ENCODE measurements at regions not wholly inside any gene's neighbourhood (a gene's known extent, or its start where the extent isn't known, plus 50 kb on each side); places are given as distances from the start of the nearest gene placed in this dataset.

DNA sequence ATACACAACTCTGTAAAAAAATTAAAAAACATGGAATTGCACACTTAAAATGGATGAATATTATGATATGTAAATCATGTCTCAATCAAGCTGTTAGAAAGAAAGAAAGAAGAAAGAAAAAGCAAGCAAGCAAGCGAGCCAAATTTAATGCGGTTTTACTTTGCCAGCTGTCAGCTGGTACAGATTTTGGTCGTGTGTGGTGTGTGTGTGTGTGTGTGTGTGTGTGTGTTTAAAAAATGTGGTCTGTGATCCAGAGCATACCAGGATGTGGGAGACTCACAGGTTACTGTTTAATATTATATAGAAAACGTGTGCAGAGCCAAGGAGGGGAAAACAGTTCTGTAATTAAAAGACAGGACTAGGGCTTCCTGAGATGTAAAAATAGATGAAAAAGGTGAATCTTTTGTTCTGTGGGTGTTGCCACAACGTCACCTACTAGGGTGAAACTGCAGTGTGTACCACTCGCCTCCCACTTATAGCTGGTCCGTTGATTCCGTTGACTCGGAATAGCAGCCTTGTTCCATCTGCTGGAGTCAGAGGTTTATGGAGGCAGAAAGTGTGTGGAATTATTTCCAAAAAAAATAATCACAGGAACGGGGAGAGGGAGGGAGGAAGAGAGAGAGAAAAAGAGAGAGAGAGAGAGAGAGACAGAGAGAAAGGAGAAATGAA is 197.7 kb downstream of the BCAS1 start (continued):
- TF ChIP-seq RCOR1 (IDR thresholded peaks at IDR 0.05; ENCODE audit: insufficient replicate concordance, low read length) = no peak

DNA sequence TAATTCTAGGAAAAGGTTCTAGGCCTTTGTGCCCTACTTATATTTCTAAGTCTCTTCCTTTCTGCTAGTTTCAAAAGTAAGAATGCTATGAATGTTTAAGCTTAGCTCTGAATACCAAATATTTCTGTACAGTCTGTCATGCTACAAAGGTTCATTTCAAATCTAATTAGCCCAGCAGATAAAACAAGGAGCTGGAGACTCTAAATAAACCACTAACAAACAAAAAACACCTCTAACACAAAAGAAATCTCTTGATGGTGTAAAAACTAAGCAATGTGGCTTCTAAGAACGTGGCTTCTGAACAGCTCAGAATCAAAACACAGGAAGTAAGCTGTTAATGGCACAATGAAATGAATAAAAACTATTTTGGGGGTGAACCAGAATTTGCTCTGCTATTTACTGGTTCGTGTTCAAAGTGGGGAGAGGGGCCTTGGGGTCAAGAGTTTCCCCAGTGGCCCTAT is 198.3 kb downstream of the BCAS1 start:
- Histone ChIP-seq H3K4me2 (ENCODE audit: low read depth, low read length) (peak overlapping the region; percentile 17; the same call in 1 of the 2 replicates), H2BK5ac (ENCODE audit: low read depth, low read length, poor library complexity, severe bottlenecking) (peak overlapping the region; percentile 84), H2BK120ac (ENCODE audit: low read depth, low read length) (peak overlapping the region; percentile 87), H3K4me3 (ENCODE audit: insufficient read depth, low read depth, low read length) (no peak overlapping the region), H2AK9ac (replicated peaks; ENCODE audit: low read depth, low read length, poor library complexity) (no peak overlapping the region), H3K79me1 (ENCODE audit: low read depth in 1 of 2, low read length in 2 of 2) (peaks cover 0 to 11% of the 10 kb centered on the region in 2 experiments; a peak in 2 of 4 replicates), H3K4me1 (ENCODE audit: control insufficient read depth, insufficient read depth, low read length) (peaks cover 16% of the 10 kb centered on the region), H4K91ac (ENCODE audit: insufficient read depth, low read depth, low read length) (no peak overlapping the region; the same call in 1 of the 2 replicates), H4K8ac (ENCODE audit: low read depth in 2 of 2, low read length in 2 of 2) (peak overlapping the region; percentile 4 to 67; a peak in 3 of 4 replicates), H3K56ac (ENCODE audit: extremely low read depth, insufficient read depth, low read length) (no peak overlapping the region), H3K36me3 (ENCODE audit: control insufficient read depth, insufficient read depth, low read length) (no peaks in the 10 kb centered on the region), H4K20me1 (ENCODE audit: insufficient read depth, low read length) (no peaks in the 10 kb centered on the region), H3K9ac (ENCODE audit: low read depth, low read length) (no peak overlapping the region; the same call in 1 of the 2 replicates), H2AK5ac (ENCODE audit: low read depth, low read length) (no peak overlapping the region), H3K27me3 (ENCODE audit: control insufficient read depth, insufficient read depth, low read length) (no peaks in the 10 kb centered on the region), H3K9me1 (ENCODE audit: insufficient read depth, low read length) (peaks cover 2% of the 10 kb centered on the region), H2BK20ac (ENCODE audit: low read depth, low read length) (peak overlapping the region; percentile 81), H4K5ac (ENCODE audit: low read depth, low read length) (peak overlapping the region; percentile 64; the same call in 1 of the 2 replicates), H2BK15ac (ENCODE audit: low read depth, low read length) (peak overlapping the region; percentile 15; the same call in 1 of the 3 replicates), H2AFZ (replicated peaks; ENCODE audit: low read length, poor library complexity) (no peak overlapping the region), H3K23ac (ENCODE audit: low read depth, low read length) (peak overlapping the region; percentile 54; the same call in 1 of the 2 replicates), H3K9me3 (ENCODE audit: control insufficient read depth, insufficient read depth, low read length) (no peaks in the 10 kb centered on the region), H3K14ac (replicated peaks; ENCODE audit: low read depth, low read length) (peak overlapping the region; percentile 83), H3K4ac (ENCODE audit: low read depth, low read length) (peak overlapping the region; percentile 60; the same call in 1 of the 2 replicates), H3K18ac (ENCODE audit: low read depth, low read length) (peak overlapping the region; percentile 45), H3K27ac (ENCODE audit: insufficient read depth, low read length) (no peak overlapping the region)
- intact Hi-C loops (cut with micrococcal nuclease) = no loop called here
- in situ Hi-C loops (cut with MboI; ENCODE audit: low sequenced_read_pairs) = no loop called here
- DNase-seq = no peak
- dilution Hi-C loops (cut with HindIII; ENCODE audit: low sequenced_read_pairs, unreplicated experiment) = no loop called here
- BruUV-seq (replicated peaks) = no TSS peak
- ChIA-PET POLR2A (ENCODE audit: unreplicated experiment) (no interaction called here), CTCF (interaction anchor here (0.5 to 1.2 kb wide), 4 partner anchors 13 to 263 kb away, joined by 3 to 4 read pairs (median 3); no protein-coding TSS in a partner anchor)
- peak; percentile 60 for ATAC-seq (ENCODE audit: low read depth)
- WGBS, 2 experiments (ENCODE audit: extremely low coverage in 2 of 2, insufficient read length in 1 of 2) = no CpG with 5 or more reads among the region's 2 CpGs
- TF ChIP-seq BHLHE40 (IDR thresholded peaks at IDR 0.05; ENCODE audit: low read depth, low read length) = no peak
- no peak for TF ChIP-seq MXI1 (IDR thresholded peaks at IDR 0.05; ENCODE audit: borderline replicate concordance, low read depth, low read length)
- TF ChIP-seq SMC3 (IDR thresholded peaks at IDR 0.05; ENCODE audit: low read depth, low read length) = no peak
- no peak for TF ChIP-seq NFE2L2 (IDR thresholded peaks at IDR 0.05; ENCODE audit: low read depth, low read length)
- TF ChIP-seq, protein P1, sequence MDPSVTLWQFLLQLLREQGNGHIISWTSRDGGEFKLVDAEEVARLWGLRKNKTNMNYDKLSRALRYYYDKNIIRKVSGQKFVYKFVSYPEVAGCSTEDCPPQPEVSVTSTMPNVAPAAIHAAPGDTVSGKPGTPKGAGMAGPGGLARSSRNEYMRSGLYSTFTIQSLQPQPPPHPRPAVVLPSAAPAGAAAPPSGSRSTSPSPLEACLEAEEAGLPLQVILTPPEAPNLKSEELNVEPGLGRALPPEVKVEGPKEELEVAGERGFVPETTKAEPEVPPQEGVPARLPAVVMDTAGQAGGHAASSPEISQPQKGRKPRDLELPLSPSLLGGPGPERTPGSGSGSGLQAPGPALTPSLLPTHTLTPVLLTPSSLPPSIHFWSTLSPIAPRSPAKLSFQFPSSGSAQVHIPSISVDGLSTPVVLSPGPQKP (IDR thresholded peaks at IDR 0.05; ENCODE audit: borderline replicate concordance, low read depth, low read length) = no peak
- no peak for TF ChIP-seq MAFK (IDR thresholded peaks at IDR 0.05; ENCODE audit: low read depth, low read length)
- no peak for TF ChIP-seq MAZ (IDR thresholded peaks at IDR 0.05; ENCODE audit: borderline replicate concordance, low read depth, low read length)
- no peak for TF ChIP-seq RAD21 (IDR thresholded peaks at IDR 0.05; ENCODE audit: low read length)
- TF ChIP-seq, protein P2, sequence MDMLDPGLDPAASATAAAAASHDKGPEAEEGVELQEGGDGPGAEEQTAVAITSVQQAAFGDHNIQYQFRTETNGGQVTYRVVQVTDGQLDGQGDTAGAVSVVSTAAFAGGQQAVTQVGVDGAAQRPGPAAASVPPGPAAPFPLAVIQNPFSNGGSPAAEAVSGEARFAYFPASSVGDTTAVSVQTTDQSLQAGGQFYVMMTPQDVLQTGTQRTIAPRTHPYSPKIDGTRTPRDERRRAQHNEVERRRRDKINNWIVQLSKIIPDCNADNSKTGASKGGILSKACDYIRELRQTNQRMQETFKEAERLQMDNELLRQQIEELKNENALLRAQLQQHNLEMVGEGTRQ (IDR thresholded peaks at IDR 0.05; ENCODE audit: low read depth, low read length) = no peak
- TF ChIP-seq RCOR1 (IDR thresholded peaks at IDR 0.05; ENCODE audit: insufficient replicate concordance, low read length) = no peak
- TF ChIP-seq FOS (IDR thresholded peaks at IDR 0.05; ENCODE audit: low read depth, low read length) = no peak

All from IMR-90 (cell line).